Testis (tissue), 2 donors: ENCODE measurements at regions not wholly inside any gene's neighbourhood (a gene's known extent, or its start where the extent isn't known, plus 50 kb on each side); places are given as distances from the start of the nearest gene placed in this dataset.
A peak's percentile ranks its signal among the peaks of the same experiment; 100 is the strongest.

Experiments
- DNase-seq: peaks from one replicate; pipeline ENCODE4 v3.0.0-alpha.2; 2019
- H3K27ac ChIP-seq, 2 donors: fragments of 200-600 bp; sonication (generic); one replicate each; pipeline ENCODE4 v1.5.1; 2019
- H3K27me3 ChIP-seq: fragments of 200-600 bp; sonication (generic); one replicate; pipeline ENCODE4 v1.5.1; 2019
- H3K36me3 ChIP-seq: fragments of 200-600 bp; sonication (generic); one replicate; pipeline ENCODE4 v1.5.1; 2017; ENCODE audit warnings: low read depth; ENCODE audit errors: missing control alignments
- H3K4me1 ChIP-seq: fragments of 200-600 bp; sonication (generic); one replicate; pipeline ENCODE4 v1.5.1; 2019
- H3K4me3 ChIP-seq, 2 donors: fragments of 200-600 bp; sonication (generic); one replicate each; pipeline ENCODE4 v1.5.1; 2017 to 2019
- H3K9me3 ChIP-seq: fragments of 200-600 bp; sonication (generic); one replicate; pipeline ENCODE4 v1.5.1; 2017
- POLR2A ChIP-seq: fragments of 450-650 bp; IDR thresholded peaks from one replicate; pipeline ENCODE4 v1.6.1; 2017; ENCODE audit warnings: antibody characterized with exemption, mild to moderate bottlenecking, moderate library complexity
- whole genome bisulfite sequencing, 2 donors: methylation state at CpG; one replicate each; pipeline ENCODE4 v1.1.5; 2018; 5-methylcytosine and 5-hydroxymethylcytosine counted together
- intact Hi-C: fragments of 100-400 bp; cut with DNase I; formaldehyde crosslinking; loops from one replicate; pipeline ENCODE4 v1.15.1; 2023; ENCODE audit warnings: low total_unique reads
- TF ChIP-seq, protein P1 (sequence below), 3 experiments: fragments of 450-650 bp in 2 of 3; fragments of 200-600 bp in 1 of 3; sonication (generic) in 1 of 3; IDR thresholded peaks; one replicate each; pipeline ENCODE4 v1.5.1; 2016 to 2019; ENCODE audit warnings: antibody characterized with exemption in 3 of 3, mild to moderate bottlenecking in 2 of 3, moderate library complexity in 1 of 3

DNA sequence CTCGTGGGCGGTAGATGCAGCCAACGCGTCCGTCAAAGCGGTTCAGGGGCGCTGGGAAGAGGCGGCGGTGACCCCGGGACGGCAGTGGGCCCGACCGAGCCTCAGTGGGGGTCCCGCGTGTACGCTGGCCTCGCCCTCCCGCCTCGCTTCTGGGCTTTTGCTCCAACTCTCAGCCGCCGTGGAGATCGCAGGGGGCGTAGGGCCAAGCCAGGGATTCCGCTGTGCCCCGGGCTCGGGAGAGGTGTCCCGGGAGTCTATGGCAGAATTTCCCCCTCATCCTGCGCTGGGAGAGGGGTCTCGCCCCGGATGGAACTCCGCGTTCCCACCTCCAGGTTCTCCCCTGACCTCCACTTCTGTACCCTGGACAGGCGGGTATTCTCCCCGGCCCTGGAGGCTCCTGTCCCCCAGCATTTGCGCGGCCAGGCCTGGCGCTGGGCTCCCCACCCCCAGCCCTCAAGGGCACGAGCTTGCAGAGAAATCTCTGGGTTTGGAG is 131.9 kb downstream of the MRPL36 start:
- 1% methylated on average over 38 of the region's 38 CpGs; no CpG with 5 or more reads in 1 of the 2 donors for WGBS, 2 donors
- H3K36me3 ChIP-seq: no peaks in the 10 kb centered on the region
- peak overlapping the region; percentile 30 to 55 for H3K4me3 ChIP-seq
- H3K27ac ChIP-seq: no peak overlapping the region
- no peaks in the 10 kb centered on the region for H3K9me3 ChIP-seq
- intact Hi-C loops: no loop called here
- no peak for DNase-seq
- H3K27me3 ChIP-seq: no peaks in the 10 kb centered on the region
- TF ChIP-seq POLR2A: no peak
- TF ChIP-seq, protein P1, sequence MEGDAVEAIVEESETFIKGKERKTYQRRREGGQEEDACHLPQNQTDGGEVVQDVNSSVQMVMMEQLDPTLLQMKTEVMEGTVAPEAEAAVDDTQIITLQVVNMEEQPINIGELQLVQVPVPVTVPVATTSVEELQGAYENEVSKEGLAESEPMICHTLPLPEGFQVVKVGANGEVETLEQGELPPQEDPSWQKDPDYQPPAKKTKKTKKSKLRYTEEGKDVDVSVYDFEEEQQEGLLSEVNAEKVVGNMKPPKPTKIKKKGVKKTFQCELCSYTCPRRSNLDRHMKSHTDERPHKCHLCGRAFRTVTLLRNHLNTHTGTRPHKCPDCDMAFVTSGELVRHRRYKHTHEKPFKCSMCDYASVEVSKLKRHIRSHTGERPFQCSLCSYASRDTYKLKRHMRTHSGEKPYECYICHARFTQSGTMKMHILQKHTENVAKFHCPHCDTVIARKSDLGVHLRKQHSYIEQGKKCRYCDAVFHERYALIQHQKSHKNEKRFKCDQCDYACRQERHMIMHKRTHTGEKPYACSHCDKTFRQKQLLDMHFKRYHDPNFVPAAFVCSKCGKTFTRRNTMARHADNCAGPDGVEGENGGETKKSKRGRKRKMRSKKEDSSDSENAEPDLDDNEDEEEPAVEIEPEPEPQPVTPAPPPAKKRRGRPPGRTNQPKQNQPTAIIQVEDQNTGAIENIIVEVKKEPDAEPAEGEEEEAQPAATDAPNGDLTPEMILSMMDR (IDR thresholded peaks at IDR 0.05): no peak
- H3K4me1 ChIP-seq: peaks cover 13% of the 10 kb centered on the region

DNA sequence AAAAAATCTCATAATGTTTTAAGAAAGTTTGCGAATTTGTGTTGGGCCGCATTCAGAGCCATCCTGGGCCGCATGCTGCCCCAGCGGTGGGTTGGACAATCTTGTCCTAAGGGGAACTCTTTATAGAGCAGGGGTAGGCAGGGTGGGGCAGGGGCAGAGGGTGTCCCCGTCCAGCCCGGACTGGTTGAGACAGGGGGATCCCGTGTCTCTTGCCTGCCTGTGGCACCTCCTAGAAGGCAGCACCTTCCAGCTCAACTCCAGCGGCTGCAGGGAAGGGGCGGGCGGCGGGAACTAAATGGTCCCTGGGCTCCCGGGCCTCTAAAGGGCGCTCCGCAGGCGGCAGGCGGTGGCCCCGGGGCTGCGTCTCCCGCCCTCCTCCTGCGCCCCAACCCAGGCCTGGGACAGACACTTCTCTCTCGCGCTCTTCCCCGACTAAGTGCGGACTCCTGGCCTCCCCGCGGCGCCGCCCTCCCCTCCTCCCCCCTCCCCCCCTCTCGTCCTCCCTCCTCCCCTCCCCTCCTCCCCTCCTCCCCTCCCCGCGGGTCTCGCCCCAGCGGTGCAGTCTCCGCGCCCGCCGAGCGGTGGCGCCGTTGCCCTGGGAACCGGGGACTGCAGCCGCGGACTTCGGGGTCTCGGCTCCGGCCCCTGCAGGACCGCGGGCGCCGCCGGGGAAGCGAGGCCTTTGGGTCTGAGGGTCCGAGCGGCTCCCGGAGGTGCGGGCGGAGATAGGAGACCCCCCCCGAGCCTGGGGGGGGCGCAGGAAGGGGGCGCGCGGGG is 132.6 kb downstream of the MRPL36 start:
- H3K27me3 ChIP-seq: no peaks in the 10 kb centered on the region
- peak; percentile 71 for DNase-seq
- H3K4me3 ChIP-seq: peak overlapping the region; percentile 30 to 55
- intact Hi-C loops: no loop called here
- H3K27ac ChIP-seq: no peak overlapping the region
- peaks cover 13% of the 10 kb centered on the region for H3K4me1 ChIP-seq
- WGBS, 2 donors: 10 to 75% methylated on average over 3 to 30 of the region's 62 CpGs
- no peaks in the 10 kb centered on the region for H3K36me3 ChIP-seq
- H3K9me3 ChIP-seq: no peaks in the 10 kb centered on the region
- TF ChIP-seq POLR2A: no peak
- TF ChIP-seq, protein P1 (IDR thresholded peaks at IDR 0.05): peak in 2 of 3 experiments; percentile 31 to 47

DNA sequence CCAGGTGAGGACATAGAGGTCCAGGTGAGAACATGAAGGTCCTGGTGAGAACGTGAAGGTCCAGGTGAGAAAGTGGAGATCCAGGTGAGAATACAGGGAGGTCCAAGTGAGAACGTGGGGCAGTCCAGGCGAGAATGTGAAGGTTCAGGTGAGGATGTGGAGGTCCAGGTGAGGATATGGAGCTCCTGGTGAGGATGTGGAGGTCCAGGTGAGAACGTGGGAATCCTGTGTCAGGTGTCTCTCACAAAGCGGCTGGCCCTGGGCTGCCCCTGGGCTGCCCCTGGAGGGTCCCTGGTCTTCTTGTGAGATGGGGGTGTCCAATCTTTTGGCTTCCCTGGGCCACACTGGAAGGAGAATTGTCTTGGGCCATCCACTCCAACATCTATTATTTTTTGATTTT is 133.4 kb downstream of the MRPL36 start:
- H3K4me3 ChIP-seq: no peak overlapping the region
- 78 to 89% methylated on average over 5 of the region's 5 CpGs for WGBS, 2 donors
- no peaks in the 10 kb centered on the region for H3K9me3 ChIP-seq
- intact Hi-C loops: no loop called here
- H3K4me1 ChIP-seq: peaks cover 13% of the 10 kb centered on the region
- no peaks in the 10 kb centered on the region for H3K27me3 ChIP-seq
- no peaks in the 10 kb centered on the region for H3K36me3 ChIP-seq
- no peak for TF ChIP-seq POLR2A
- TF ChIP-seq, protein P1 (IDR thresholded peaks at IDR 0.05): no peak
- DNase-seq: no peak
- no peak overlapping the region for H3K27ac ChIP-seq

DNA sequence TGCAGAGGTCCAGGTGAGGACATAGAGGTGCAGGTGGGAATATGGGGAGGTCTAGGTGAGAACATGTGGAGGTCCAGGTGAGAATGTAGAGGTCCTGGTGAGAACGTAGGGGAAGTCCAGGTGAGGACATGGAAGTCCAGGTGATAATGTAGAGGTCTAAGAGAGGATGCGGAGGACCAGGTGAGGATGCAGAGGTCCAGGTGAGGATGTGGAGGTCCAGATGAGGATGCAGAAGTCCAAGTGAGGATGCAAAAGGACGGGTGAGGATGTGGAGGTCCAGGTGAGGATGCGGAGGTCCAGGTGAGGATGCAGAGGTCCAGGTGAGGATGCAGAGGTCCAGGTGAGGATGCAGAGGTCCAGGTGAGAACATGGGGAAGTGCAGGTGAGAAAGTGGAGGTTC is 133.8 kb downstream of the MRPL36 start:
- no peak for DNase-seq
- Histone ChIP-seq H3K4me1 (peaks cover 13% of the 10 kb centered on the region), H3K4me3 (no peak overlapping the region), H3K27ac (no peak overlapping the region), H3K27me3 (no peaks in the 10 kb centered on the region), H3K36me3 (no peaks in the 10 kb centered on the region), H3K9me3 (no peaks in the 10 kb centered on the region)
- WGBS, 2 donors: 89 to 90% methylated on average over 4 of the region's 4 CpGs
- no peak for TF ChIP-seq POLR2A
- TF ChIP-seq, protein P1 (IDR thresholded peaks at IDR 0.05): no peak
- intact Hi-C loops: no loop called here

DNA sequence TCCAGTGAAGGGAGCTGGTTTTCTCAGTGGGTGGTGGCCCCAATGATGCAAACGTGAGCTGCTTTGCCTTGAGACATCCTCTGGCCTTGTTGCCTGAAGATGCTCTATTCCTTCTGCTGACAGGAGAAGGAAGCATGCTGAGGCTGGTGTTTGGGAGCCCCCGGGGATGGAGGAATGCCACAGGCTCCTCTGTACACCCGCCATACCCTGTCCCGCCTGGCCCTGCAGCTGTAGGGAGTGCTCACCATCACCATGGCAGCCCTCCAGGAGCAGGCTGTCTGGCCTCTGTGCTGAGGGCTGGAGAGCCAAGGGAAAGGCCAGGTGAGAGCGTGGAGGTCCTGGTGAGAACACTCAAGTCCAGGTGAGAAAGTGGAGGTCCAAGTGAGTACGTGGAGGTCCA is 134.4 kb downstream of the MRPL36 start:
- 74 to 76% methylated on average over 6 of the region's 6 CpGs for WGBS, 2 donors
- peaks cover 13% of the 10 kb centered on the region for H3K4me1 ChIP-seq
- intact Hi-C loops: no loop called here
- TF ChIP-seq, protein P1 (IDR thresholded peaks at IDR 0.05): no peak
- TF ChIP-seq POLR2A: no peak
- no peaks in the 10 kb centered on the region for H3K27me3 ChIP-seq
- no peak for DNase-seq
- no peaks in the 10 kb centered on the region for H3K36me3 ChIP-seq
- H3K4me3 ChIP-seq: no peak overlapping the region
- H3K9me3 ChIP-seq: no peaks in the 10 kb centered on the region
- H3K27ac ChIP-seq: no peak overlapping the region
